Activated T-cell treated with anti-CD3 and anti-CD28 coated beads, Interleukin-2, amount 50 U/mL, for 1 hour (primary cell): ENCODE measurements at regions not wholly inside any gene's neighbourhood (a gene's known extent, or its start where the extent isn't known, plus 50 kb on each side); places are given as distances from the start of the nearest gene placed in this dataset.

Experiments
- DNase-seq: peaks from one replicate; pipeline ENCODE4 v3.0.0-alpha.2; 2020

- DNase-seq, result no peak
Observed at GRCh38 chr1:209367061-209367772, 216.3 kb upstream of the CAMK1G start.

- DNase-seq, result no peak
Observed at GRCh38 chr1:209368864-209369598, 214.5 kb upstream of the CAMK1G start.

GRCh38 chr1:209370241-209370995, 213.1 kb upstream of the CAMK1G start:
- no peak for DNase-seq

GRCh38 chr1:209375097-209375496, 208.4 kb upstream of the CAMK1G start:
- no peak for DNase-seq

- no peak for DNase-seq
Observed at GRCh38 chr1:209375671-209376365, 207.7 kb upstream of the CAMK1G start.

GRCh38 chr1:209376774-209377173, 206.7 kb upstream of the CAMK1G start:
- no peak for DNase-seq

GRCh38 chr1:209377995-209378394, 205.5 kb upstream of the CAMK1G start:
- DNase-seq, result no peak

GRCh38 chr1:209379280-209379679, 204.2 kb upstream of the CAMK1G start:
- no peak for DNase-seq

GRCh38 chr1:209380420-209380819, 203.1 kb upstream of the CAMK1G start:
- no peak for DNase-seq

GRCh38 chr1:209382231-209383100, 201.0 kb upstream of the CAMK1G start:
- DNase-seq, result no peak

- DNase-seq, result no peak
Observed at GRCh38 chr1:209383422-209383821, 200.1 kb upstream of the CAMK1G start.

- no peak for DNase-seq
Observed at GRCh38 chr1:209383907-209384709, 199.4 kb upstream of the CAMK1G start.

- no peak for DNase-seq
Observed at GRCh38 chr1:209384710-209385550, 198.6 kb upstream of the CAMK1G start.

GRCh38 chr1:209386156-209386555, 197.4 kb upstream of the CAMK1G start:
- DNase-seq, result no peak

GRCh38 chr1:209387271-209387968, 196.1 kb upstream of the CAMK1G start:
- DNase-seq, result no peak

GRCh38 chr1:209387969-209388329, 195.6 kb upstream of the CAMK1G start:
- no peak for DNase-seq

GRCh38 chr1:209388358-209388757, 195.2 kb upstream of the CAMK1G start:
- DNase-seq, result no peak

- no peak for DNase-seq
Observed at GRCh38 chr1:209389258-209389657, 194.3 kb upstream of the CAMK1G start.

- DNase-seq, result no peak
Observed at GRCh38 chr1:209389975-209390374, 193.5 kb upstream of the CAMK1G start.

GRCh38 chr1:209390764-209391163, 192.8 kb upstream of the CAMK1G start:
- no peak for DNase-seq
